GM21717 (cell line): ENCODE measurements at regions not wholly inside any gene's neighbourhood (a gene's known extent, or its start where the extent isn't known, plus 50 kb on each side); places are given as distances from the start of the nearest gene placed in this dataset.

Experiments used
- ATAC-seq: cut with Tn5 transposase; IDR thresholded peaks from one replicate; pipeline ENCODE4 v1.9.1; 2021; ENCODE audit warnings: mild to moderate bottlenecking, moderate library complexity; ENCODE audit not compliant: unreplicated experiment

DNA sequence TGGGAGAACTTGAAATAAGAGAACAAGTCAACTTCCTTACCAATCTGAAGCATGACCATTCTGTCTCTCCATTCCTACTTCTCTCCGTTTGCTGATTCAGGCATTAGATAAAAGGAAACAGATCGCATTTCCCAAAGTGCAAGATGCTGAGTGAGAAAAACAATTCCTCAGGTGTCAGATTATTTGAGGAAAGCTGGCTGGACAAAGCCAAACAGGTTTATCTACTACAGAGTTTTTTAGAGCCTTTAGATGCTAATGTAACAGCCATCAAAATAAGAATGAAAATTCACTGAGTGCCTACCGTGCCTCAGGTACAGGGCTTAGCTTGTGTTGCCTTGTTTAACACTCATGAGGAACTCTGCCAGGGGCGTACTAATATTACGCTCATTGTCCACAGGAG is 135.9 kb upstream of the MBL2 start:
- ATAC-seq, result no peak

DNA sequence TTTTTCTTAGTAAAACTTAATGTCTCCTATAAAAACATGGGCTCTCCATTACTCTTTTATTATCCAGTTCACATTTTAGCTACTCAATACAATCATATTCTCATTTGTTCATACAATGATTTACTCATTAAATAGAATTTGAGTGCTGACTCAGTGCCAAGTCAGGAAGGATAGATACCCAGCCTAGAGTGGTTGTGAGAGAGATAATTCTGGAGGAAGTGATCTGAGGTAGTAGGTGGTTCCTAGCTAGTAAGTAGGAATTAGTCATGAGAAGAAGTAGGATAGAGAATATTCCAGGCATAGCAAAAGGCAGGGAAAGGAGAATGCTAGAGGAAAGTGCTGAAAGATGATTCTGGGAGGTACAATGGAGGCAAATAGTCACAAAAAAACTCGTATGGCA is 133.5 kb upstream of the MBL2 start:
- no peak for ATAC-seq

DNA sequence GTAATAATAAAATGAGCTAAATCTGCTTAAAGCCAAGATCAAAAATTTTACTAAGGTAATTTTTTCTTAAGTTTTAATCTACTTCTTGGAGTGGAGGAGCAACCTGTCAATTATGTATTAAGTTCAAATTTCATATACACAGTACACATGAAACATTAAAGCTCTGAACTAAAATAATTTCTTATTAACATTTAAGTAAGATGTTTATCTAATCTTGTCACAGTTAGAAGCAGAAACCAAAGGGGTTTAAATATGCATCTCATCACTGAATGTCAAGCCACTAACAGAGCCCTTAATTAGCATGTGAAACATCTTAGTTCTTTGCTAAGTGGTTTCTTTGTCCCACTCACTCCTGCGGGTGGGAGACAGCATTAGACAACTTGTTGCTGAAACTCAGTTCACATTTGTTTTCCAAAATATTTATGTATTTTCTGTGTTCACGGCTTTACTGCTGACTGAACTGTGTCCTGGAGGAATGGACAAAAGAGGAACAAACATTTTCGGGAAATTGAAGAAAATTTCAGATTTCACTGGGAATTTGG is 130.9 kb upstream of the MBL2 start:
- no peak for ATAC-seq

DNA sequence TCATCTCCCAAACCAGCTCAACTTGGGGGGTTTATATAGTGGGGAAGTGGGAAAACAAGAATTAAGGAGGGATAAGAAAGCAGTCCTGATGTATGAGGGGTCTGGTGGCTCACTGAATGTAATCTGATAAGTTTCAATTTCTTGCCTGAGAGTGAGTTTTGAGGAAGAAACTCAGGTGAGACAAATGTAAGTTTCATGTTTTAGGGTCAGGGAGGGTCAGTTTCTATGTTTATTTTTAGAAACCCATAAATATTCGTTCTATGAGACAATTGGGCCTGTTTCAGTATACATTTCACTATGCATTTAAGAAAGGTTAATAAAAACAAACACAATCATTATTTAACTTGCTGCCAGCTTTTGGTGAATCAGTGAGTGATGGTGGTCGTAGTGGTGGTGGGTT is 128.0 kb upstream of the MBL2 start:
- peak; percentile 71 for ATAC-seq

DNA sequence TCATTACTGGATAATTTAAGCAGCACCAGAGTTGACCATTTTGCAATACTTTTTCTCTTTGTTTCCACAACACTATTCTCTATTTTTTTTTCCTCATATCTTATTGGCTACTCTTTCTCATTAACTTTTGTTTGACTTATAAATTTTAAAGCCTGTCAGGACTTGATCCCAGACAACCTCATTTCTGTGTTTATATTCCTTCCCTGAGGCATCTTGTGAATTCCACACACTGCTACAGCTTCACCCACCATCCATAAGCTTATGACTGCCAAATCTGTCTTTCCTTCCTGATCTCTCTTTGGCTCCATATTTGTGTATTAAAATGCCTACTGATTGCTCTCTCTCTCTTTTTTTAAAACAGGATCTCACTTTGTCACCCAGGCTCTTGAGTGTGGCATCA is 124.6 kb upstream of the MBL2 start:
- ATAC-seq, result no peak

DNA sequence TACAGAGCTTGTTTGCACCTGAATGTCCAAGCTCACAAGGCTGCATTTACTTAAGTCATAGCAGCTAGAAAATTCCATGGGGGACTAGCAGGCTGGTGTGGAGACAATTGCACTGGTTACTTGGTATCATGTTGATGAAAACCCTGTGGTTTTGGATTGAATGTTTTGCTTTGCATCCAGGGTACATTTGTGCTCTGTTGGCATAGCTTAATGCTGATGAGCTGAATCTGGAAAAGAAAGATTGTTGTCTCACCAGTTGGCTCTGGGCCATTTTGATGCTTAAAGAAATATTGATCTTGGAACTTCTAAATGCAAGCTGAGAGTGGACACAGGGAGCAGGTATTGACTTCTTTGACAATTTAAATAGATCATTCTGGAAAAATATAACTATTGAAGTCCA is 122.5 kb upstream of the MBL2 start:
- no peak for ATAC-seq

DNA sequence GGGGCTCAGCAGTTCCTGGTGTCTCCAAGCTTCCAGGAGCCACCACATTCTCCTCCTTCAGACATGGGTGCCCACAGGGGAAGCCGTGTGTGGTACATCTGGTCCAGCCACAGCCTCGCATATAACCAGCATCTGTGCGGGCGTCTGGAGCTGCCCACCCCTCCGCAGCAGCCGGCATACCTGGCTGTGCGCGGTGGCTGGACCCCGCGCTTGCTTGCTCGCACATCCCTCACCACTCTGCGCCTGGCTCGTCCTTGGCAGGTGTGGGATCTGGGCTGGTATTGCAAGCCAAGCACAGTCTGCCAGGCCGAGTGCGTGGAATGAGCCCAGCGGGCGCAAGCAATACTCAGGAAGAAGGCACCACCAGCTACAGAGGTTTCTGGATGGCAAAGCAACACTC is 117.7 kb upstream of the MBL2 start:
- no peak for ATAC-seq

DNA sequence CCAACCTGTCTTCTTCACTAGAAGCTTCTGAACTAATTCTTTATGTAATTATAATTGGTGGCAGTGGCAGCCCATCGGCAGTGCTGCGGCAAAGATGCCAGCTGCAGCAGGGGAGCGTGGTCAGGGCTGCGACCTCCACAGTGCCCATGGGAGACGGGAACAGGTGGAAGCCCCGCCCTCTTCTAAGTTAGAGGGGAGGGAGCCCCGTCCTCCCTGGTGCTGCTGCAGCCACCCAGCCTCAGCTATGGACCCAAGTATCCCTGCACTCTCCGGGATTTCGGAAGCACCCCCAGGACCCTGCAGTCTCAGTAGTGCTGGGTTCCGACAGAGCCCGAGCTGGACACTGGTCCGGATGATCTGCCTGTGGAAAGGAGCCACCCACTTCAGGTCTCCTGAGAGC is 117.0 kb upstream of the MBL2 start:
- no peak for ATAC-seq

DNA sequence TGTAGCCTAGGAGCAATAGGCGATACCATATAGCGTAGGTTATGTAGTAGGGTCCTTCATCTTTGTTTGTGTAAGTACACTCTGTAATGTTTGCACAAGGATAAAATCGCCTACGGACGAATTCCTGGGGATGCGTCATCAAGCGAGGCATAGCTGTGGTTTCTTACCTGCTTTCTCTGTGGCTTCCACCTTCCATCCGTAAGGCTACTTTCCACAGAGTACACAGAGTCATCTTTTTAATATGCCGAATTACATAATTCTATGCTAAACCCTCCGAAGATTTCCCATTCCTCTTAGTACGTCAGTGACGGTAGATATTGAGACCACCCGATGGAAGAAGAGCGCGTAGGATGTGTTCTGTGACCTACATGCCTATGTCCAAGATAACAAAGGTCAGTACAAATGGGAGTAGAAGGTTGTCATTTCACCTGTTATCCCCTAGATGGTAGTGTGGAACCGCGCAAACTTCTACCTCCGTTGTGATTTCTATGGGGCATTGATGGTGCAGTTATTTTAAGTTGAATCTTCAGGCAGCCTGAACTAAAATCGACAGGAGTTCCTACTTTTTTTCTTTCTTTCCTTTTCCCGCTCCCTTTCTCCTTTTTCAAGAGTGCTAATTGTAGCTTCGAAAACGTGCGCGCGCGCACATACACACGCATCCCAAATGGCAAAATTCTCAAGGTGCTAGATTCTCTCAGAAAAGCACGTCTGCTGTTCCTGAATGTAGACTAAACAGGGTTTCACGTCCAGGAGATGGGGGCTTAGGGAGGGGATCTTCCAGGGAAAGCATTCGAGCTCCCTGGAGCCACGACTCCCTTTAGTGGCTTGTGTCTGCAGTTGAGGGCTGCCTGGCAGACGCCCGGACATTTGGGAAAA is 111.7 kb upstream of the MBL2 start:
- ATAC-seq, result peak; percentile 97

DNA sequence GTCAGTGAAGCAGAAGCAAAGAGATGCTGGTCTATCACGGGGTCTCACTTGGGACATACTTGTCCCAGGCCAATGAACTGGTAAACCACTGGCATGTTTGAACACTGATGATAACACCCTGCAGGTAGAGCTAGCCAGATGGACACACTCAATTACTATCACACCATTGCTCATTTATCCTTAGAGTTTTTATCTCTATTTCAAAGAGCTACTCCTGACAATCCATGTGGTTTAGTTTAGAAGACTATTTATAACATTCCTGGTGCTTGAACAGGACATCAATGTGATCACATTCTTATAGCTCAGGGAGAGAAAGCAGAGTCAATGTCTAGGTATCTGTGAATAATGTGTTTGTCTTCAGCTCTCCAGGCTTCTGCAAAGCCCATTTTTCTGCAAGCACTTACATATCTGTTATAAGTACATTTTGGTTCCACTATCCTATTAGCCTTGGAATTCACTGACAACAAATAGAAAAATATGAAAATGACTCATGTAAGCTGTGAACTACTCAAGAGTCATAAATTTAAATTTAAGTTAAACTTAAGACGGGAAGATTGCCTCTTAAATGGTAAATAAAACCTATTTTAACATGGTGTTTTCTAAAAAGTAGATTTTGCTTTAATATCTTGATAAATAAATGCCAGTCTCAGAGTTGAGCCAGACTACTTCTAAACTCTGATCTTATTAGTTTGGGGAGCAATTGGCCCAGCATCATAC is 106.7 kb upstream of the MBL2 start:
- ATAC-seq, result no peak

DNA sequence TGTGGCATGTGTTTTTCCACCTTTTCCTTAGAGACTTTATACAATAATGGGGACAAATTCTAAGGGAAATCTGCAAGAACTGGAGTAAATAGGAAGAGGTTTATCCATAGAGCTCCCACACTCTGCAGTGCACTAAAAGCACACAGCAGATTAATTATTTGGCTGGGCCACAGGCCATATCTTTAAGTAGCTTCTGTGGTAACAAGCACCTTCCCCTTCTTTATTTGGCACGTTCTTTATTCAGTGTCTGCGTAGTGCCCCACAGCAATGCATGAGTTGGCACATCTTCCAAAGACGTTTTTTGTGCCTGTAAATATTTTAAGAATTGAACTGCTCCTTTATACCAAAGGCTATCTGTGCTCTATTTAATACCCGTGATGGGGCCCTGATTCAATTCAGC is 104.9 kb upstream of the MBL2 start:
- no peak for ATAC-seq

DNA sequence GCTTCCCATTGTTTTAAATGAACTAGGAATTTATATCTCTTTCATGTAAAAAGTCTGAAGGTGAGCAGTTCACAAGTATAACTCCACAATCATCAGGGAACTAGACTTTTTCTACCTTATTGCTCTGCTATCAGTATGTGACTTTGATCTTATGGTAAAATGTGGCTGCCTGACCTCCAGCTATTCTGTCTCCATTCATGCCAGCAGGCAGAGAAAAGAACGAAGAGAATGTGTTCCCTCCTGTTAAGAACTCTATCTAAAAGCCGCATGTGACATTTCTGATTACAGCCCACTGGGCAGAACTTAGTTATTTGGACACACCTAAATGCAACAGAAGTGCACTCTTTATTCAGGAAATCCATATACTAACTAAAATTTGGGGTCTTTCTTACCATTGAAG is 102.8 kb upstream of the MBL2 start:
- ATAC-seq, result no peak

DNA sequence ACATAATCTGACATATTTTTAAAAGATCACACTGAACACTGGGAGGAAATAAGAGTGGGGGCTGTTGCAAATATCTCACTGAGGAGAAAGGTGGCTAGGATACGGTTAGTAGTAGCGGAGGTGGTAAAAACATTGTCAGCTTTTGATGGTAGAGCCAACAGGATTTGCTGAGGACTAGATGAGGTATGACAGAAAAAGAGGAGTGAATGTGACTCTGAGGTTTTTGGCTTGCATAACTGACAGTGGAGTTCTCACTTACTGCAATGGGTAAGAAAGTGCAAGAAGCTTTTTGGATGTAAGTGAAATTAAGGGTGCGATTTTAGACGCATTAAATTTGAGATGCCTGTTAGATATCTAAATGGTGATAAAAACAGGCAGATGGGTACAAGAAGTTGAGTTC is 102.0 kb upstream of the MBL2 start:
- ATAC-seq, result no peak

DNA sequence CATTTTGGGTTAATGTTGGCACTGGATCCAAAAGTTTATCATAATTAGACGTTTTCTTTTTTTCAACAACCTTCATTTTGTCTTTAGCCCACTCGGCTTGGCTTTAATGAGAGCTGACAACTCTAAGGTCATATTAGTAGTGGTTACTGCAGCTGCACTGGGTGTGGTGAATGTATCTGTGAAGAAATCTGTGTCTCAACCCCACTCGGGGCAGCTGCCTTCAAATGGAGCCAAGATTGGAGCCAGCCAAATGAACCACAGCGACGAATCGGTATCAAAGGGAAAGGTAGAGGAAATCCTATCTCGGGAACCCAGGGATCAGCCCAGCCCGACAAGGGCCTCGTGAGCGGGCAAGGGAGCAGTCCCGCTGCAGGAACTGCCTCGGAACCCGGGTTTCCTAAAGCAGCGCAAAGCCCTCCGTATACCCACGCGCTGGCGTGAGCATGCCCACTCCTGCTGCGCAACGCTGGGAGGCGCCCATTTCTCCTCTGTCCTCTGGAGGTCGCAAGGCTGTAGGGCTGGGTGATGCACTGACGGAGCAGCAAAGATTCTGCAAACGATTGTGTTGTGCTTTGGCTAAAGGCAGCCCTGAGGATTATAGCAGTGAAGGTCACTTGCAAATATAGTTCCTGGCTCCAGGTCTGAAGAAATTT is 98.7 kb upstream of the MBL2 start:
- ATAC-seq, result no peak

DNA sequence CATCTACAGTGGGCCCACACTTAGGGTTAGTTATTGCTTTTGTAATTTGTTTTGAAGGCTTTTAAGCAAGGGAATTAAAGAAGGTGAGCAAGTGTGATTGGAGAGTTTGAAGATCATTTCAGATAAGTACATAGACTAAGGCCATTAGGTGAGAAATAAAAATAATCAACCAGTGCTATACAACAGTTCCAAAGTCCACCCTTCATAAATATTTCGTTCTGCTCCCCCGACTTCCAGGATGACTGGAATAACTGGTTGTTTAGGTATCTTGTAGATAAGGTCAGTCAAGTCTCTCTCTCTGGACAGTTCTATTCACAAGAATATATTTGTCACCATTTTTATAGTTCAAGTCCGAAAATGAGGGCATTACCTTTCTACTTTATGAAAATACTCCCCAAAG is 98.0 kb upstream of the MBL2 start:
- ATAC-seq, result no peak

DNA sequence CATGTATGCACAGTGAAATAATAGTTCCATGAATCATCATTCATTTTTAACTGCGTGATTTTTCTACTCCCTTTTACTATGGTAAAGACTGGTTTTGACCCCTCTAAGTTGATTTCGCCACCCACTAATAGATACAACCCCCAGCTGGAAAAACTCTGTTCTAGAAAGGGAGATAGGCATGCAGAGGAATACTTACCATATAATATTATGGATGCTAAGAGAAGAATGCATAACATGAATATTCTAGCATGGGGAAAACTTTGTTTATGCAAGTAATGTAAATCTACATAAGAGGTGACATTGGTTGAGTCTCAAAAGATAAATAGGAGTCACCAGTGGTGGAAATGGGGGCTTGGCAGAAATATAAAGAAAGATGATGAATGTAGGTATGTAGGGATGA is 97.3 kb upstream of the MBL2 start:
- ATAC-seq, result no peak

DNA sequence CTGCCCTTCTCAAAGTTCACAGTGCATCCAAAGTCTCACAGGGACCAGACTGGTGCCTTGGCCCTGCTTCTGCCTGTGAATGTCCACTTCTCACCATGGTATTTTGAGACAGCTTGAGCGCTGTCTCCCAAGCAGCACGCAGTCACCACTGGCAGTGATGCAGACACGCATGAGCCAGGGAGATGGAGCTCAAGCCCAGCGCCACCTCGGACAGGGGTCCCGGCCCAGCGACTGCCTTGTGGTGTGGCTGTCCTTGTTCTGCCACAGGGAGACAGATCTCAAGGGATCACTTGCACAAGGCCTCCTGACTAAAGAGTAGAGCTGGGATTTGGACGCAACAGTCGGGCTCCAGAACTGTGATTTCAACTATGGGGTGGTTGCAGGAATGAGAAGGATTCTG is 92.6 kb upstream of the MBL2 start:
- no peak for ATAC-seq

DNA sequence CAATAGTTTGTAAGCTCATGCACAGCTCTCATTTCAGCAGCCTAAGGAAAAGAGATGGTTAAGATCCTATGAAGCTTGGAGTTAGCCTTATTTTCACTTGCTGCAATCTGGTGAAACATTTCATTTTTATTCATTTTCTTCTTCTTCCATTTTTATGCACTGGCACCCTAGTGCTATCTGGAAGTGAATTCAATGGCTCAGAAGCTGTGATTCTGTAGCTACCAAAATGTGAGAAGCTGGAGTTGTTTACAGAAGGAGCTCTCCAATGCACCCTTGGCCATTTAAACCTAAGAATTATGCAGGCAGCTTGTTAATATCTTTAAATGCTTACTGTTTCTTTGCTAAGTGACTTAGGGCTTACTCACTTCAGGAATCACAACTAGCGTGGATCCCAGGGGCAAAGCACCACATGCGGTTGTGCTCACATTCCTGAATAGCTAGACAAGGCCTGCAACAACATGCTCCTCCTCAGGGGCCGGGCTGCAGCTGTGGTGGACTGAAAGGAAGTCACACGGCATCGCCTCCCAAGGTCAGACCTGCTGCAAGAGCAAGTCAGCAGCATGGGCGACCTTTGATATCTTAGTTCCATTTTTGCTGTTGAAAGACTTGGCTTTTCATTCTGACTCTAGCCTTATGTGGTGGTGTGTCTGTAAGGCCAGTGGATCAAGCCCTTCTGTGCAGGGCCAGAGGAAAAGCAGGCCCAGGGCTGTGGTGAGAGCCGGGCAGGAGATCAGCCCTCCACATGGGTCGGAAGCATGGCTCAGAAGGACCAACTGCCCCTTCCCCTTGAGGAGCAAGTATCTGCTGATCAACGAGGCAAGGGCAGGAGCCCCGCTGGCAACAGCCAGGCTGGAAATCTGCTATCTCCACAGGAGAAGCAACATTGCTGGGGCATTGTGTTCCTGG is 91.9 kb upstream of the MBL2 start:
- ATAC-seq, result no peak

DNA sequence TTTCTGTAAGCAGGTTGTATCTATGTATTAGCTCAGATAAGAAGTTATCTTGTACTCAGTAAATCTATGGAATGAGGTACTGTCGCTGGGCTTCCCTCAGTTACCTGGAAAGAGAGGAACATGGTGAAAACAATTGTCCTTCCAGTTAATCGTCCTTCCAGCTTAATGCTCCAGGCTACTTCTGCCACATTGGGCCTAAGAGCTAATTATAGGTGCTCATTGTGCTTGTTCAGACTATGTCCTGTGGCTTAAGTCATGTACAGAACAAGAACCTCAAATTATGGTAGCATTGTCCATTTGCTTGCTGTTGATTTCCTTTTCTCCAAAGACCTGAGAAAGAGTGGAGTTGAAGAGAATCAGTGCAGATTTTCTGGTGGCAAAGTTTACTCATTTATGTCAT is 86.1 kb upstream of the MBL2 start:
- ATAC-seq, result no peak

DNA sequence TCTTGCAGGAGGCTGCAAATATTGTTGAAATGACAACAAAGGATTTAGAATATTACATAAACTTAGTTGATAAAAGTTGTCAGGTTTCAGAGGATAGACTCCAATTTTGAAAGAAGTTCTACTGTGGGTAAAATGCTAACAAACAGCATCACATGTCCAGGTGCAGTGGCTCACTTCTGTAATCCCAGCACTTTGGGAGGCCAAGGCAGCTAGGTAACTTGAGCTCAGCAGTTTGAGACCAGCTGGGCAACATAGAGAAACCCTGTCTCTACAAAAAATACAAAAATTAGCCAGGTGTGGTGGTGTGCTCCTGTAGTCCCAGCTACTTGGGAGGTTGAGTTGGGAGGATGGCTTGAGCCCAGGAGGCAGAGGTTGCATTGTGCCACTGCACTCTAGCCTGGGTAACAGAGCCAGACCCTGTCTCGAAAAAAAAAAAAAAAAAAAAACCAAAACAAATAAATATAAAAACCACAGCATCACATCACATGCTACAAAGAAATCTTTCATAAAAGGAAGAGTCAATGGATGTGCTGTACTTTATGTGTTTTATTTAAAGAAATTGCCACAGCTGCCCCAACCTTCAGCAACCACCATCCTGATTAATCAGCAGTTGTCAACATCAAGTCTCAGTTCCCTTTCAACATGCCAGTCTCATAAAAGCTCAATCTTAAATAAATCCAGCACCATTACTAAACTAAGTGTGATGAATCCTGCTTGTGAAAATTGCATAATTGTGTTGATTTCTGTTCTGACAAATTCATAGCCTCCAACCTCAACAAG is 83.2 kb upstream of the MBL2 start:
- no peak for ATAC-seq
